ENCODE measurements at regions not wholly inside any gene's neighbourhood (a gene's known extent, or its start where the extent isn't known, plus 50 kb on each side); places are given as distances from the start of the nearest gene placed in this dataset.

- FAIRE-seq = no peak
- CTCF ChIA-PET = no interaction called here
- in situ Hi-C loops (cut with MboI) (no loop called here), intact Hi-C loops (cut with micrococcal nuclease; ENCODE audit: unreplicated experiment) (no loop called here)
- POLR2A ChIA-PET = no interaction called here
- WGBS (ENCODE audit: insufficient coverage, insufficient replicate concordance, low lambda C conversion rate, missing lambda C conversion rate) = 44% methylated on average over 2 of the region's 2 CpGs
- no TSS peak for BruUV-seq (replicated peaks)
- SMC1A ChIA-PET (ENCODE audit: uncharacterized antibody, unreplicated experiment) = no interaction called here
- no peak for TF ChIP-seq IRF4 (IDR thresholded peaks at IDR 0.05; ENCODE audit: low read depth, low read length)
- Histone ChIP-seq H2AFZ (ENCODE audit: control insufficient read depth, low read depth, low read length) (no peak overlapping the region), H3K4me2 (ENCODE audit: control insufficient read depth, insufficient read depth) (no peak overlapping the region), H3K9ac (ENCODE audit: control insufficient read depth, insufficient read depth, low read length) (no peak overlapping the region), H3K36me3 (ENCODE audit: control insufficient read depth in 2 of 2, insufficient read depth in 2 of 2, low read length in 1 of 2) (no peaks in the 10 kb centered on the region), H4K20me1 (ENCODE audit: control insufficient read depth, insufficient read depth) (no peaks in the 10 kb centered on the region), H3K4me3 (no peak overlapping the region), H3K9me3 (replicated peaks; ENCODE audit: control insufficient read depth, insufficient read depth, low read length) (no peaks in the 10 kb centered on the region), H3K27me3 (replicated peaks in 1 of 2; ENCODE audit: control insufficient read depth in 2 of 2, insufficient read depth in 2 of 2, low read length in 1 of 2) (no peaks in the 10 kb centered on the region), H3K27ac (ENCODE audit: control insufficient read depth, insufficient read depth) (no peak overlapping the region), H3K79me2 (ENCODE audit: control insufficient read depth, insufficient read depth, low read length) (no peaks in the 10 kb centered on the region), H3K4me1 (ENCODE audit: control insufficient read depth, insufficient read depth, low read length) (no peaks in the 10 kb centered on the region)
- no peak for ATAC-seq
- RAD21 ChIA-PET (ENCODE audit: unreplicated experiment) = no interaction called here
- no peak for DNase-seq (ENCODE audit: low read depth, low spot score)
Observed at GRCh38 chr4:19756661-19757060, 495.0 kb upstream of the SLIT2 start.

DNA sequence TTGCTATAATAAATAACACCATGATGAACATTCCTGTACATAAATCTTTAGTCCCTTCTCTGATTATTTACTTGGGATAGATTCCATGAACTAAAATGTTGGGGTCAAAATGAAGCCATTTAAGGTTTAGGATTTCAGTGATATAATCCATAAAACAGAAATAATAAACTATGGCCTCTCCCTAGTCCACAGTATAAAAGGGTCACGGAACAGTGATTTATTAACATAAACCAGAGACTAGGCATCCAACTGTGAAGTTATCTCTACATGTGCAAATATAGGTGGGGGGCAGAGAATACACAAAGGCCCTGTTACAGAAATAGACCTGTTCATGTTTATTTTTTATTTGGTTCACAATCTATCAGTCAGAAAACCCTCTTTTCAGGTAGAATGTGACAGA lies 499.1 kb upstream of the SLIT2 start:
- H3K27me3 ChIP-seq (replicated peaks in 1 of 2; ENCODE audit: control insufficient read depth in 2 of 2, insufficient read depth in 2 of 2, low read length in 1 of 2) = no peaks in the 10 kb centered on the region
- H3K79me2 ChIP-seq (ENCODE audit: control insufficient read depth, insufficient read depth, low read length) = no peaks in the 10 kb centered on the region
- in situ Hi-C loops (cut with MboI) (no loop called here), intact Hi-C loops (cut with micrococcal nuclease; ENCODE audit: unreplicated experiment) (no loop called here)
- H3K4me2 ChIP-seq (ENCODE audit: control insufficient read depth, insufficient read depth) = no peak overlapping the region
- H4K20me1 ChIP-seq (ENCODE audit: control insufficient read depth, insufficient read depth) = no peaks in the 10 kb centered on the region
- BruUV-seq (replicated peaks) = no TSS peak
- DNase-seq (ENCODE audit: low read depth, low spot score) (no peak), ATAC-seq (no peak), FAIRE-seq (no peak)
- H3K9ac ChIP-seq (ENCODE audit: control insufficient read depth, insufficient read depth, low read length) = no peak overlapping the region
- H3K4me1 ChIP-seq (ENCODE audit: control insufficient read depth, insufficient read depth, low read length) = no peaks in the 10 kb centered on the region
- H3K27ac ChIP-seq (ENCODE audit: control insufficient read depth, insufficient read depth) = no peak overlapping the region
- ChIA-PET SMC1A (ENCODE audit: uncharacterized antibody, unreplicated experiment) (no interaction called here), RAD21 (ENCODE audit: unreplicated experiment) (no interaction called here), CTCF (no interaction called here), POLR2A (no interaction called here)
- no peaks in the 10 kb centered on the region for H3K9me3 ChIP-seq (replicated peaks; ENCODE audit: control insufficient read depth, insufficient read depth, low read length)
- H2AFZ ChIP-seq (ENCODE audit: control insufficient read depth, low read depth, low read length) = no peak overlapping the region
- H3K36me3 ChIP-seq (ENCODE audit: control insufficient read depth in 2 of 2, insufficient read depth in 2 of 2, low read length in 1 of 2) = no peaks in the 10 kb centered on the region
- H3K4me3 ChIP-seq = no peak overlapping the region
- WGBS (ENCODE audit: insufficient coverage, insufficient replicate concordance, low lambda C conversion rate, missing lambda C conversion rate) = 4% methylated on average over 1 of the region's 1 CpG
- TF ChIP-seq ZBTB33 (IDR thresholded peaks at IDR 0.05) (no peak), NBN (IDR thresholded peaks at IDR 0.05) (no peak), SMAD5 (IDR thresholded peaks at IDR 0.05; ENCODE audit: low read depth) (no peak), NR2C2 (IDR thresholded peaks at IDR 0.05; ENCODE audit: borderline replicate concordance, control insufficient read depth, insufficient read length, low read depth) (no peak), ZNF384 (IDR thresholded peaks at IDR 0.05; ENCODE audit: borderline replicate concordance, low read depth, low read length) (no peak), BACH1 (IDR thresholded peaks at IDR 0.05; ENCODE audit: borderline replicate concordance) (no peak), BRCA1 (IDR thresholded peaks at IDR 0.05; ENCODE audit: low read depth, low read length) (no peak), HDGF (IDR thresholded peaks at IDR 0.05) (no peak), PAX8 (IDR thresholded peaks at IDR 0.05) (no peak), MTA3 (IDR thresholded peaks at IDR 0.05; ENCODE audit: borderline replicate concordance, low read length) (no peak), PKNOX1 (IDR thresholded peaks at IDR 0.05) (no peak)
- TF ChIP-seq, protein P1, sequence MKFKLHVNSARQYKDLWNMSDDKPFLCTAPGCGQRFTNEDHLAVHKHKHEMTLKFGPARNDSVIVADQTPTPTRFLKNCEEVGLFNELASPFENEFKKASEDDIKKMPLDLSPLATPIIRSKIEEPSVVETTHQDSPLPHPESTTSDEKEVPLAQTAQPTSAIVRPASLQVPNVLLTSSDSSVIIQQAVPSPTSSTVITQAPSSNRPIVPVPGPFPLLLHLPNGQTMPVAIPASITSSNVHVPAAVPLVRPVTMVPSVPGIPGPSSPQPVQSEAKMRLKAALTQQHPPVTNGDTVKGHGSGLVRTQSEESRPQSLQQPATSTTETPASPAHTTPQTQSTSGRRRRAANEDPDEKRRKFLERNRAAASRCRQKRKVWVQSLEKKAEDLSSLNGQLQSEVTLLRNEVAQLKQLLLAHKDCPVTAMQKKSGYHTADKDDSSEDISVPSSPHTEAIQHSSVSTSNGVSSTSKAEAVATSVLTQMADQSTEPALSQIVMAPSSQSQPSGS (IDR thresholded peaks at IDR 0.05; ENCODE audit: low read length) = no peak
- TF ChIP-seq, protein P2, sequence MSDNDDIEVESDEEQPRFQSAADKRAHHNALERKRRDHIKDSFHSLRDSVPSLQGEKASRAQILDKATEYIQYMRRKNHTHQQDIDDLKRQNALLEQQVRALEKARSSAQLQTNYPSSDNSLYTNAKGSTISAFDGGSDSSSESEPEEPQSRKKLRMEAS (IDR thresholded peaks at IDR 0.05; ENCODE audit: low read depth, low read length) = no peak
- TF ChIP-seq, protein P3, sequence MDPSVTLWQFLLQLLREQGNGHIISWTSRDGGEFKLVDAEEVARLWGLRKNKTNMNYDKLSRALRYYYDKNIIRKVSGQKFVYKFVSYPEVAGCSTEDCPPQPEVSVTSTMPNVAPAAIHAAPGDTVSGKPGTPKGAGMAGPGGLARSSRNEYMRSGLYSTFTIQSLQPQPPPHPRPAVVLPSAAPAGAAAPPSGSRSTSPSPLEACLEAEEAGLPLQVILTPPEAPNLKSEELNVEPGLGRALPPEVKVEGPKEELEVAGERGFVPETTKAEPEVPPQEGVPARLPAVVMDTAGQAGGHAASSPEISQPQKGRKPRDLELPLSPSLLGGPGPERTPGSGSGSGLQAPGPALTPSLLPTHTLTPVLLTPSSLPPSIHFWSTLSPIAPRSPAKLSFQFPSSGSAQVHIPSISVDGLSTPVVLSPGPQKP (IDR thresholded peaks at IDR 0.05; ENCODE audit: low read depth, low read length) = no peak

Measured in GM12878 (cell line).